Urinary bladder (tissue), 3 donors: ENCODE measurements at regions not wholly inside any gene's neighbourhood (a gene's known extent, or its start where the extent isn't known, plus 50 kb on each side); places are given as distances from the start of the nearest gene placed in this dataset.

ENCODE experiments used
- DNase-seq: peaks from one replicate; pipeline ENCODE4 v3.0.0-alpha.2; 2015; ENCODE audit errors: extremely low spot score
- H3K27ac ChIP-seq: one replicate; pipeline ENCODE4 v1.5.1; 2013; ENCODE audit warnings: low read depth, mild to moderate bottlenecking, moderate library complexity
- H3K36me3 ChIP-seq: one replicate; pipeline ENCODE4 v1.6.1; 2013; ENCODE audit warnings: mild to moderate bottlenecking, moderate library complexity; ENCODE audit not compliant: insufficient read depth
- H3K4me1 ChIP-seq: one replicate; pipeline ENCODE4 v1.6.1; 2013; ENCODE audit warnings: mild to moderate bottlenecking, moderate library complexity; ENCODE audit not compliant: insufficient read depth
- H3K4me3 ChIP-seq: one replicate; pipeline ENCODE4 v1.5.1; 2013; ENCODE audit warnings: low read depth, low read length
- WGBS: extraction: QIAGEN DNeasy Blood & Tissue Kit; methylation state at CpG from one replicate; pipeline ENCODE4 v1.1.7; 2013; 5-methylcytosine and 5-hydroxymethylcytosine counted together
- donor health status: healthy with polysubstance abuse.
- donor health status: healthy.

DNA sequence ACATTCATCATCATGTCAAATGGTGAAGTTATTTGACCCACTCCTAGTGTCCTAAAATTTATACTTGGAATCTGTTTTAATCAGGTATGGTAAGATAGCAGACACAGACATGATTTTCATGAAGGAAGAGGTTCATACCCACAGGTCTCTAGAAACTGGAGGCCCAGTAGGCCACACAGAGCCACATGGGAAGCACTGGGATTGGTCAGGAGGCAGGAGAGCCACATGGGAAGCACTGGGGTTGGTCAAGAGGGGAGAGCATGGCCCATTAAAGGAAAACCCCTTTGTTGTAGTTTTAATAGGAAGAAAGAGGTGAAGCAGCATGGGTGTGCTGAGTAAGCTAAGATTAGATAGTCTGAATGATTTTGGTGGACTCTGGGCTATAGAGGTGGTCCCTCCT lies 356.9 kb downstream of the MFSD1 start:
- Histone ChIP-seq H3K4me1 (no peaks in the 10 kb centered on the region), H3K36me3 (no peaks in the 10 kb centered on the region), H3K4me3 (no peak overlapping the region), H3K27ac (no peak overlapping the region)
- no peak for DNase-seq

GRCh38 chr3:159159546-159159945 lies 357.7 kb downstream of the MFSD1 start:
- Histone ChIP-seq H3K36me3 (no peaks in the 10 kb centered on the region), H3K4me3 (no peak overlapping the region), H3K4me1 (no peaks in the 10 kb centered on the region), H3K27ac (no peak overlapping the region)
- no peak for DNase-seq
- 69% methylated on average over 2 of the region's 2 CpGs for WGBS

DNA sequence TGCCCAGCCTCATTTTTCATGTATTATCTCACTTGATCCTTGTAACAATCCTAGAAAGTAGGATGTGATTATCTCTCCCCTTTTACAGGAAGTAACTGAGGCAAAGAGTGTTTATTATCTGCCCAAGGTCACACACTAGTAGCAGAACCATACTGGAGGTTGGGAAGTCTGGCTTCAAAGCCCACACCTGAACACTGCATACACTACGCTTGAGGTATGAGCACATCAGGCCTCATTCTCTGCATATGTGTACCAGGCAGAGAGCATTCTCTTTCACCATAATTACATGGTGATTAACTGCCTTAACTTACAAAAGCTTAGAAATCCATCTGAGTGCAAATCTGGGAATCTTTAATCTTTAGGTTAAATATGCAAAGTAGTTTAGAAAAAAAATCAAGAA lies 361.8 kb downstream of the MFSD1 start:
- Histone ChIP-seq H3K36me3 (no peaks in the 10 kb centered on the region), H3K4me3 (no peak overlapping the region), H3K27ac (no peak overlapping the region), H3K4me1 (no peaks in the 10 kb centered on the region)
- DNase-seq = no peak
- 95% methylated on average over 1 of the region's 1 CpG for WGBS

DNA sequence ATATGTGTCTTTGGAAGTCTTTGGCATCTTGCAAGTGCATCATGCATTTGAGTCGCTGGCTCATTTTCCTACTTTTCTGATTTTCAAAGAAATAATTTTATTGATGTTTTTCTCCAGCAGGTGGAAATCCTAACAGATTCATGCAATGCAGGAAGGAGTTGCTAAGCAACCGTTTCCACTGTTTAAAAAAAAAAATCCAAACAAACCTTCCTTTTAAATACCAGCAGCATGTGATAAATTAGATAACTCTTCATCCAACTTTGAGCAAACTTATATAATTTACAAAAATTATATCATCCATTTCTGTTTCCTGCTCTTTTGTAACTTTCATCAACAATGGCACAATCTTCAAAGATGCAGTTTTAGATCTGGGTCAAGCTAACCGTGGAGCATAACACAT lies 364.1 kb downstream of the MFSD1 start:
- Histone ChIP-seq H3K36me3 (no peaks in the 10 kb centered on the region), H3K4me1 (peaks cover 1% of the 10 kb centered on the region), H3K27ac (no peak overlapping the region), H3K4me3 (no peak overlapping the region)
- WGBS = 47% methylated on average over 3 of the region's 3 CpGs
- no peak for DNase-seq

DNA sequence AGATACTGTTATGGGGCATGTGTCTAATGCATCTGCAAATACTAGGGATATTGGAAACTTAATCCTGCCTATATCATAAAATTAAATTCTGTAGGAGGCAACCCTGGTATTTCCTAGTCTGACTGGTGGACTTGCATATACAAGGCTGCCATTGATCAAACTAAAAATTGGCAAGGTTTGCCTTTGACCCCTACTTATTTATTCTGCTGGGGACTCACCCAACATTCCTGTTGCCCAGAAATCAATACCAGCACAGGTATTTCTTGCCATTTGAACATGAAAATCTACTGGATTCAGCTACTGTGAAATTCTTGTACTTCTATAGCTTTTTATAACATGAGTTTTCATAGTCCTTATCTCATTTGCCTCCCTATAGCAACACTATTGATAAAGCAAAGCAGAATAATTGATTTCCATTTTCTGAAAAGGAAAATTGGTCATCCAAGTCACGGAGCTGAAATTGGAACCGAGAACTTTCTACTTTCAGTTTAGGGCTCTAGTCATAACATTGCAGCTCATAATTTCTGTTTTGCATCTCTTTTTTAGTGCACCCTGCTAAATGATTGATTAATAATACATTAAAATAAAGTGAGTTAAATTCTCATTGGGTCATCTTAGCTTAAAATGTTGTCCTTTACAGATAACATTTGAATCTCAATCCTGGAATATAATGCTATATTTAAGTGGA lies 365.2 kb downstream of the MFSD1 start:
- Histone ChIP-seq H3K36me3 (no peaks in the 10 kb centered on the region), H3K4me1 (peaks cover 1% of the 10 kb centered on the region), H3K4me3 (no peak overlapping the region), H3K27ac (no peak overlapping the region)
- 86% methylated on average over 2 of the region's 2 CpGs for WGBS
- DNase-seq = no peak

- peaks cover 1% of the 10 kb centered on the region for H3K4me1 ChIP-seq
- H3K4me3 ChIP-seq = no peak overlapping the region
- no peak for DNase-seq
- H3K27ac ChIP-seq = no peak overlapping the region
- WGBS = 83% methylated on average over 1 of the region's 1 CpG
- H3K36me3 ChIP-seq = no peaks in the 10 kb centered on the region
These were observed 366.9 kb downstream of the MFSD1 start for GRCh38 chr3:159168788-159169187.

- no peak for DNase-seq
- Histone ChIP-seq H3K4me1 (peaks cover 1% of the 10 kb centered on the region), H3K36me3 (no peaks in the 10 kb centered on the region), H3K27ac (peak overlapping the region; percentile 66), H3K4me3 (no peak overlapping the region)
These were observed 368.0 kb downstream of the MFSD1 start for GRCh38 chr3:159169828-159170227.

DNA sequence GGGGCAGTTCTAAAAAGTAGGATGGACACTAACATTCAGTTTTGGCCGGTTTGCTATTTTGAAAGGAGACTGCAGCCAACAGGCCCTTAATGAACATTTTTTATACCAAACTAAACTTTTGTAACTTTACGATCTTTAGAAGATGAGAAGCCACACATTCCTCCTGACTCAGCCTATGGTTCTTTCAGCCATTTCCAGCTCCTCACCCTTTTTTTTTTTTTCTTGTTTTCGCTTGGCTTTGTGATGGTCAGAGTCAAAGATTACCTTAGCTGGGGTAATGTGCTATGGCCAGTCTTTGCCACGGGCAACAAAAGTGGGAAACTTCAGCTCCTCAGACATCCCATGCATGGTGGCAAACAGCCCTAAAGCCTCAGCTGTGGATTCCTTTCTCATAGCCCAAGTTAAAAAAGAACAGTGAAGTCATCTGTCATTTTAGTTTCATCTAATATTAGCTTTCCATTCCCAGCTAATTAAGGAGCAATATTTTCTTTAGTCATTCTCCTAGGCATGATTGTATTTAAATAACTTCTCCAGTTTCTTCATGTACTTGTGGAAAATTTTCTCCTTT lies 368.7 kb downstream of the MFSD1 start:
- WGBS = 58% methylated on average over 4 of the region's 4 CpGs

GRCh38 chr3:159171333-159171732 lies 369.5 kb downstream of the MFSD1 start:
- no peaks in the 10 kb centered on the region for H3K36me3 ChIP-seq
- H3K27ac ChIP-seq = no peak overlapping the region
- WGBS = 75% methylated on average over 3 of the region's 3 CpGs
- no peak for DNase-seq
- peaks cover 1% of the 10 kb centered on the region for H3K4me1 ChIP-seq
- no peak overlapping the region for H3K4me3 ChIP-seq

More for the DNA sequence above, 368.7 kb downstream of the MFSD1 start:
- Histone ChIP-seq H3K27ac (peak overlapping the region; percentile 66), H3K36me3 (no peaks in the 10 kb centered on the region), H3K4me3 (no peak overlapping the region), H3K4me1 (peaks cover 1% of the 10 kb centered on the region)
- DNase-seq = no peak

GRCh38 chr3:159172473-159172872 lies 370.6 kb downstream of the MFSD1 start:
- Histone ChIP-seq H3K4me1 (peaks cover 1% of the 10 kb centered on the region), H3K27ac (no peak overlapping the region), H3K4me3 (no peak overlapping the region), H3K36me3 (no peaks in the 10 kb centered on the region)
- DNase-seq = no peak
- WGBS = 83% methylated on average over 2 of the region's 2 CpGs

GRCh38 chr3:159174715-159175692 lies 373.1 kb downstream of the MFSD1 start:
- no peak for DNase-seq
- H3K4me3 ChIP-seq = no peak overlapping the region
- H3K27ac ChIP-seq = no peak overlapping the region
- H3K36me3 ChIP-seq = no peaks in the 10 kb centered on the region
- no peaks in the 10 kb centered on the region for H3K4me1 ChIP-seq
- 70% methylated on average over 7 of the region's 7 CpGs for WGBS

- H3K4me1 ChIP-seq = no peaks in the 10 kb centered on the region
- no peak for DNase-seq
- no peak overlapping the region for H3K4me3 ChIP-seq
- no peak overlapping the region for H3K27ac ChIP-seq
- WGBS = 87% methylated on average over 4 of the region's 4 CpGs
- no peaks in the 10 kb centered on the region for H3K36me3 ChIP-seq
These were observed 376.5 kb downstream of the MFSD1 start for GRCh38 chr3:159178209-159178897.

DNA sequence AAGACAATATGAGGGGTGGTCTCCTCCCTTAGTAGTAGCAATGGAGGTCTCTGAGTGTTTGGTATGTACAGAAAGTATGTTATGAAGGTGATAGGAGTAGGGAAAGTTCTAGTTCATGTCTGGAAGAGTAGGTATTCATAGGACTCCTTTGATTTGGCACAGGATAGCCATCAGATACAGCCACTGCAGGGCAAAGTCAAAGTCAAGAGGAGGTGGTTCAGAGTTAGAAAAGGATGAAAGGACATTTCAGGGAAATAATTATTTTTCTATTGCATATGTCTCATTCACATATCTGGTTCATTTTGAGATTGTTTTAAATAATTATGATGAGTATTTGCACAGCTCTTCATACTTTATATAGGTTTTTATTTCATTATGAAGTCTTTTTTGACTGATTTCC lies 381.1 kb downstream of the MFSD1 start:
- DNase-seq = no peak
- Histone ChIP-seq H3K27ac (no peak overlapping the region), H3K4me1 (no peaks in the 10 kb centered on the region), H3K36me3 (no peaks in the 10 kb centered on the region), H3K4me3 (no peak overlapping the region)
